ENCODE measurements at regions not wholly inside any gene's neighbourhood (a gene's known extent, or its start where the extent isn't known, plus 50 kb on each side); places are given as distances from the start of the nearest gene placed in this dataset.
"Not testable (repeated sequence)": the region's sequence is repeated elsewhere in the genome, so short reads cannot be mapped to it uniquely, and the experiment has no call there.

DNA sequence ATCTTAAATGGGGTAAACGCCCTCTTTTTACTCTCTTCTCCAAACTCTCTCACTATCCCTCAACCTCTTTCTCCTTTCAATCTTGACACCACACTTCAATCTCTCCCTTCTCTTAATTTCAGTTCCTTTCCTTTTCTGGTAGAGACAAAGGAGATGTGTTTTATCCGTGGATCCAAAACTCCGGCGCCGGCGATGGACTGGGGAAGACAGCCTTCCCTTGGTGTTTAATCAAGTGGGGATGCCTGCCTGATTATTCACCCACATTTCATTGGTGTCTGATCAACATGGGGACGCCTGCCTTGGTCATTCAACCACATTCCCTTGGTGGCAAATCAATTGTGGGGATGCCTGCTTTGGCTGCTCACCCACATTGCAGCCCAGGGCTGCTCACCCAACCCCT is 205.3 kb upstream of the FKBP1C start:
- DNase-seq (ENCODE audit: extremely low spot score, insufficient read length, low read depth); FAIRE-seq: not testable (repeated sequence)

DNA sequence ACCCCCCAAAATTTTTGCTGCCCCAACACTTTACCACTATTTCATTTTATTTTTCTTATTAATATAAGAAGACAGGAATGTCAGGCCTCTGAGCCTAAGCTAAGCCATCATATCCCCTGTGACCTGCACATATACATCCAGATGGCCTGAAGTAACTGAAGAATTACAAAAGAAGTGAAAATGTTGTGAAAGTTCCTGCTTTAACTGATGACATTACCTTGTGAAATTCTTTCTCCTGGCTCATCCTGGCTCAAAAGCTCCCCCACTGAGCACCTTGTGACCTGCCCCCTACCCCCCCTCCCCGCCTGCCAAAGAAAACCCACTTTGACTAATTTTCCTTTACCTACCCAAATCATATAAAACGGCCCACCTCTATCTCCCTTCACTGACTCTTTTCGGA is 200.3 kb upstream of the FKBP1C start:
- not testable (repeated sequence) for FAIRE-seq; DNase-seq (ENCODE audit: extremely low spot score, insufficient read length, low read depth)

DNA sequence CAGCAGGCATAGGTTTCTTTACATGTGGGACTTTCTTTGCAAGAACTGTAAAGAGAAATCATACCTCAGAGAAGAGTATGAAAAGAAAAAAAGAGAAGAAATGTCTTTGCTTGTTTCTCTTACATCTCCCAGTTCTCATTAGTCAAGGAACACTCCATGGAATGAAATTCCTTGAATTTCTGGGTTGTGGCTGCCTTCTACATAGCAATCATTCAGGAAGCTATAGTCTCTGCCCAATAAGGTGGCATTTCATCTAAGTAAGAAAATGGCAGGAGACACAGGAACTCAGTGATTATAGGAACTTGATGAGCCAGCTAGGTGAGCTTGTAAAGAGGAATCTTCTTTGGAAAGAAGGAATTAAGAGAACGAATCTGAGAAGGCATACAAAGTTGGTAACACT is 197.0 kb upstream of the FKBP1C start:
- FAIRE-seq (no peak), DNase-seq (ENCODE audit: extremely low spot score, insufficient read length, low read depth) (no peak)

DNA sequence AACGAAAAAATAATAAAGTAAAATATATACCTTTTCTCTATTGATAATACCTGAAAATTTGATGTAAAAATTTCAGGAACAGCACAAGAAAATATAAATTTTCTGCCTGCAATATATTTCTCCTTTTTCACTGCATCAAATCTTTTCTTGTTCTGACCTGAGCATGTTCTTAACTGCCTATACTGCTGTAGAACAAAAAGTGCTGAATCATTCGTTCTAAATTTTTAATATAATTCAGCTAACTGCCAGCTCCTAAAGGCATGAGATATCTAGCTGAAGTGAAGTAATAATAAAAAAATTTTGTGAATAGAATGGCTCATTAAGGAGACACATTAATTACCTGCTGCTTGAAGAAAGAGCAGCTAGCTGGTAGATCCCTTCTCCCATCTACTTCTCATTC is 188.6 kb upstream of the FKBP1C start:
- FAIRE-seq (no peak), DNase-seq (ENCODE audit: extremely low spot score, insufficient read length, low read depth) (no peak)

DNA sequence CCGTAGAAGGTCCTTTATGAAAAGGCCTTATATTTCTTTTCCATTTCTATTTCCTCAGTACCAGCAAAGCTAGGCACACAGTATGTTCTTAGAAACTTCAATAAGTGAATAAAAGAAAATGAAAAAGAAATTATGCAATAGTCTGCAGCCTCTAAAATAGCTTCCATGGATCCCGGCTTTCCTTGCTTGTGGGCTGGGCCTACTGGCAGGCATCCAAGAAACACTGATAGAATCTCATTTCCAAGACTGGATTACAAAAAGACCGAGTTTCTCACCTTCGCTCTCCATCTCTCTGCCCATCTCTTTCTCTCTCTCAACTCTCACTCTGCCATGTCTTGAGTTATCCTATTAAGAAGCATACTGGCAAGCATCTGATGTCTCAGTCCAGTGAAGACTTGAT is 187.5 kb upstream of the FKBP1C start:
- DNase-seq (ENCODE audit: extremely low spot score, insufficient read length, low read depth) (no peak), FAIRE-seq (no peak)

DNA sequence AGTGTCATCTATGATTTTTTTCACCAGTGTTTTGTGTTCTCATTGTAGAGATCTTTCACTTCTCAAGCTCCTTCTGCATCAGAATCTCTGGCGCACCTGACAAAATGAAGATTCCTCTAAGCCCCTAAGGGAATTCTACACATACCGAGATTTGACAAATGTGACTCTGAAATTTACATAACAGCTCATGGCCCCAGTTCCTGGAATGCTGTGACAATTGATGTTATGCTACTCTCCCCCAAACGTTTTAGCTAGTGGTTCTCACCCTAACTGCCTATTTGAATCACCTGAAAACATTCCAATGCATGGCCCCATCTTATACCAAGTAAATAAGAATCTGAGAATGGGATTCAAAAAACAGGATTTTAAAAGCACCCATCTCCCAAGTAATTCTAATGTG is 162.1 kb upstream of the FKBP1C start:
- DNase-seq (ENCODE audit: extremely low spot score, insufficient read length, low read depth): no peak
- FAIRE-seq: no peak

DNA sequence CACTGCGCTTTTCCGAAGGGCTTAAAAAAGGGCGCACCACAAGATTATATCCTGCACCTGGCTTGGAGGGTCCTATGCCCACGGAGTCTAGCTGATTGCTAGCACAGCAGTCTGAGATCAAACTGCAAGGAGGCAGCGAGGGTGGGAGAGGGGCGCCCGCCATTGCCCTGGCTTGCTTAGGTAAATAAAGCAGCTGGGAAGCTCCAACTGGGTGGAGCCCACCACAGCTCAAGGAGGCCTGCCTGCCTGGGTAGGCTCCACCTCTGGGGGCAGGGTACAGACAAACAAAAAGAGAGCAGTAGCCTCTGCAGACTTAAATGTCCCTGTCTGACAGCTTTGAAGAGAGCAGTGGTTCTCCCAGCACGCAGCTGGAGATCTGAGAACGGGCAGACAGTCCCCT is 158.1 kb upstream of the FKBP1C start:
- FAIRE-seq: not testable (repeated sequence)

DNA sequence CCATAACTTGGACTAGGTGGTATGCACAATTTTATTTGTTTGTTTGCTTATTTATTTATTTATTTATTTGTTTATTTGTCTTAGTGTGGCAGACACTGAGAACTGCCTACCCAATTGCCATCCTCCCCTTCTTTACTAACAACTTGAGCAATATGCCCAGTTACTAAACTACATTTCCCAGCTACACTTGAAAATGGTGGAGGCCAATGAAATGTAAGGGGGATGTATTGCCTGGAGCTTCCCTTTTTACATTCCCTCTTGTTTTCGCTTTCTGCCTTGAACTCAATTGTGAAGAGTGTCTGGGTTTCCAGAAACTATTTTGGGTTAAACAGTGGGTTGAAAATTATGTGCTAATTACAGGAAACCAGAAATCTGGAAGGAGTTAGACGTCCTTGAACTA is 152.7 kb upstream of the FKBP1C start:
- FAIRE-seq (no peak), DNase-seq (ENCODE audit: extremely low spot score, insufficient read length, low read depth) (no peak)

More for the DNA sequence above, 158.1 kb upstream of the FKBP1C start:
- DNase-seq (ENCODE audit: extremely low spot score, insufficient read length, low read depth): not testable (repeated sequence)

DNA sequence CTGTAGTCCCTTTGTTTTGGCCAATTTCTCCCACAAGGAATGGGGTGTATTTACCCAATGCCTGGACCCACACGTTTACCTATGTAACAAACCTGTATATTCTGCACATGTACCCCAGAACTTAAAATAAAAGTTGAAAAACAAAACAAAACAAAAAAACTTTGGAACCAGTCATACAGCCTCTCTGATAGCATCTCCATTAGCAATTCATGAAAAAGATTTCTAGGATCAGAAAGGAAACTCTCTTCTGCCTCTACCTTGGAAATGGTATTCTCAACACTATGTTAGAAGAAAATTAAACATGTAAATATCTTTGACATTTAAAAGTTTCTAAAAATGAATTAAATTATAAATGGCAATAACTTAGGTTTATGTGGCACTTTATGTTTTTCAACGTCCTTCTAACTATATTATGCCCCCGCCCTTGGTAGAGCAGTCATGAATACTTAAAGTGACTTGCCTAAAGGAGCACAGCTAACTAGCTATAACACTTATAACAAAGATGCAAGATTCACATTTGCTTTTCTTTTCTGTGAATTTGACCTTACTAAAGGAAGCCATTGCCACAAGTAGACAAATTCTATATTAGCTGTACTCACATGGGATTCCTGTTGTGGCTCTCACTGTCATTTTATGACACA is 147.5 kb upstream of the FKBP1C start:
- FAIRE-seq (no peak), DNase-seq (ENCODE audit: extremely low spot score, insufficient read length, low read depth) (no peak)

DNA sequence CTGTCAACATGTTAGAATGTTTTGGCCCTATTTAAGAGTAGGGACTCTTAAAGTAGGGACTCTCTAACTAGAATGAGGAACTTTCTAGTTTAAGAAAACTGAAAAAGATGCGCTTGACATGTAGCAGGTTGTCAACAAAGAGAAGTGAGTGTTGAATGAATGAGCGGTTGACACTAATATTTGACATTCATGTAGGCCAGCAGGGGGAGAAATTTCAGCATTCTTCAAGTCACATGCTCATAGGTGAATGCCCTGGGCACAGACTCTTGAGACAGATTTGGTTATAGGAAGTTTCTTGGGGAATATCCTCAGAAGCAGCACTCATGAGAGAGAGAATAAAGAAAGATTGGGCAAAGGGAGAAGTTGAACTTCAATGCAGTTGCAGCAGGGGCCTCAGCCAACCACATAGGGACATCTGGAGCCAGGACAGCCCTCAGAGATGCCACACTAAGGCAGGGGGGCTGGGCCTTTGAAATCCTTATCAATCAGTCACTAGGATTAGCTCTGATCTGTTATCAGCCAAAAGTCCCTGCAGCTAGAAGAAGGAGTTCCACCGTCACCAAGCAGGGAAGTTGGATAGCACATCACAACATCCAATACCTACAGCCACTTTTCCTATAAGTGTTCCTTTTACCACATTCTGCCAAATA is 145.1 kb upstream of the FKBP1C start:
- FAIRE-seq (peak; percentile 38), DNase-seq (ENCODE audit: extremely low spot score, insufficient read length, low read depth) (no peak)

DNA sequence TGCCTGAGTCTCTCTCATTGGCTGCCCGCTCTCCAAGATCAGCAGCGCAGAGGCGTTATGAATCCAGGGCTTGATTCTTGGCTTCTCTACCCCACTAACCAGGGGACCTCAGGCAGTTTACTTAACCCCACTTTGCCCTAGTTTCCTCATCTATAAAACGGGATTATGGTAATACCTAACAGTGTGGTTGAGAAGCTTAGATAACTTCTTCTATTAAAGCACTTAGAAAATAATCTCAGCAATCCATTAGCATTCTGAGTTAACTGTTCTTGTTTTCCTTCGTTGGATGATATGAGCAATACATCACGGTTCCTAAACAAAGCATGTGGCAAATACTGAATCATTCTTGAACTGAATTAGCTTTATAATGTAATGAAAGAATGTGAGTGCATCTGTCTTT is 116.3 kb upstream of the FKBP1C start:
- no peak for DNase-seq (ENCODE audit: extremely low spot score, insufficient read length, low read depth)
- no peak for FAIRE-seq

DNA sequence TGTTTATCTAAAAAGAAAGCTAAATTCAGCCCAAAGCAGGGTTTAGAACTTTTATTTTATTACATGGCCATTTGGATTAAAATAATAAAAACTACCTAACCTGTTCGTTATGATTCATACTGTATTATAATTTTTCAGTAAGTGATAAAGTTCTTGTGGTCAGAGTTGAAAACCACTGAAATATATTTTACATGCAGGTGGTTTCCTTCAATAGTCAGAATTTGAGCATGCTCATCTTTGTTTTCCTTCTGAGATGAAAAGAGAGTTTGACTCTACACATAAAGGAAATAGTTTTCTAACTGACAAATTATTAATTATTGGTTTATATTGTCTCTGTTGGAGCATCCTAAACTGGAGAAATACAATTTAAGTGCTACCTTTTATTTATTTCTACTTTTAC is 114.0 kb upstream of the FKBP1C start:
- peak; percentile 45 for FAIRE-seq
- DNase-seq (ENCODE audit: extremely low spot score, insufficient read length, low read depth): no peak

DNA sequence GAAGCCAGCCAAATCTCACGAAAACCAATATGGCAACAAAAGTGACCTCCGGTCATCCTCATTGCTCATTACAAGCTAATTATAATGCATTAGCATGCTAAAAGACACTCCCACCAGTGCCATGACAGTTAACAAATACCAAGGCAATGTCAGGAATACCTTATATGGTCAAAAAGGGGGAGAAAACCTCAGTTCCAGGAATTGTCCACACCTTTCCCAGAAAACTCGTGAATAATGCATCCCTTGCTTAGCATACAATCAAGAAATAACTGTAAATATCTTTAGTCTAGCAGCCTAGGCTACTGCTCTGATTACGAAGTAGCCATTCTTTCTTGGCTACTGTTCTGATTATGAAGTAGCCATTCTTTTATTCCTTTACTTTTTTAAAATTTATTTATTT is 112.5 kb upstream of the FKBP1C start:
- DNase-seq (ENCODE audit: extremely low spot score, insufficient read length, low read depth) (no peak), FAIRE-seq (no peak)

DNA sequence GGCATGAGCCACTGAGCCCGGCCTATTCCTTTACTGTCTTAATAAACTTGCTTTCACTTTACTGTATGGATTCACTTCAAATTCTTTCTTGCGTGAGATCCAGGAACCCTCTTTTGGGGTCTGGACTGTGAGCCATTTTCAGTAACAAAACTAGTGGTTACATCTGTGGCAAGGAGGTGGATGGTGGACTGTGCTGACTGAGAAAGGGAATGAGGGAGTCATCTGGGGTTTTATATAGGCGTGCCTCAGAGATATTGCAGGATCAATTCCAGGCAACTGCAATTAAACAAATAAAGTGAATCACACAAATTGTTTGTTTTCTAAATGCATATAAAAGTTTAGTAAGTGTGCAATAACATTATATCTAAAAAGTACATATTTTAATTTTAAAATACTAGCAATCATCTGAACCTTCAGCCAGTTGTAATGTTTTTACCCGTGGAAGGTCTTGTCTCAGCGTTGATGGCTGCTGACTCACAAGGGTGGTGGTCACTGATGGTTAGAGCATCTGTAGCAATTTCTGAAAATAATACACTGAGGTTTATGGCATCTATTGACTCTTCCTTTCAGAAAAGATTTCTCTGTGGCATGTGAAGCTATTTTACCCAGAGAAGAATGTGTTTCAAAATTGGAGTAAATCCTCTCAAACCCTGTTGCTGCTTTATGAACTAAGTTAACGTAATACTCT is 111.4 kb upstream of the FKBP1C start:
- DNase-seq (ENCODE audit: extremely low spot score, insufficient read length, low read depth) (no peak), FAIRE-seq (no peak)

DNA sequence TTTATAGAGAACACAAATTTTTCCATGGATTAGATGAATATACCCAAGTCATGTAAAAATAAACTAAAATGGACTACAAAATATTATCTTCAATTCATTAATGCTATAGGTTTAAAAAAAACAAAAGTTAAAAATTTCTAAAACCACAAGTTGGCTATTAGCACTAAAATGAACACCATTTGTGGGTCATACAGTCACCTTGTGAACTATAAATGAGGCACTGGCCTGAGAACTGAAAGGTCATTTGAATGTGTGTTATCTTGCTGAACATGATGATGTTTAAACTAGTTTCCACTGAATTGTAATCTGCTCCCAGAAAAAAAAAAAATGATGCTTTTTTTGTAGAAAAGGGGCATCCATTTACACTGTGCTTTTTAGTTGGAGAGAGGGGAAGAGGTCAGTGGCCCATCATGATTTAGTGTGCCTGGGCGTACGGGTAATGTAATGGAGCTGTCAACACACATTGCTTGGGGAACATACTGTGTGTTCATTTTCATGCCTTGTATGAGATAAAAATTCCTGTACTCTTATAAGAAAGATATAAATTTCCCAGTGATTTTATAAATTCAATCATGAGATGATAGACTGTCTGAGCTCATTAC is 96.6 kb upstream of the FKBP1C start:
- no peak for DNase-seq (ENCODE audit: extremely low spot score, insufficient read length, low read depth)
- FAIRE-seq: peak; percentile 50

DNA sequence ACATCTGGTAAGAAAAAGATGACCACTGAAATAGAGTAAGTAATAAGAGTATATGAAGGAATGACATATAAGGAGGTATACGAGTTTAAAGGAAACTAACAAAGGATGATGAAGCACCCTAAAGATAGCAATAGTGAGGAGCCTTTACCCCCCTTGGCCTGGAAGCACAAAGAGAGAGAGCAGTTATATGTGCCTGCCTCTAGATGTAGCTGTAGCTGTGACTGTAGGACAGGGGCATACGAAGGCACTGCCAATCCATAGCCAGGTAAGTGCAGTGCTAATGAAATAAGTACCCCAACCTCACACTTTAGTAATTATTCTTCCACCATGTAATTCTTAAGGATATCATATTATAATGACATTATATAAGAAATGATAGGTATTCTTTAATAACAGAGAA is 90.1 kb upstream of the FKBP1C start:
- FAIRE-seq (no peak), DNase-seq (ENCODE audit: extremely low spot score, insufficient read length, low read depth) (no peak)

DNA sequence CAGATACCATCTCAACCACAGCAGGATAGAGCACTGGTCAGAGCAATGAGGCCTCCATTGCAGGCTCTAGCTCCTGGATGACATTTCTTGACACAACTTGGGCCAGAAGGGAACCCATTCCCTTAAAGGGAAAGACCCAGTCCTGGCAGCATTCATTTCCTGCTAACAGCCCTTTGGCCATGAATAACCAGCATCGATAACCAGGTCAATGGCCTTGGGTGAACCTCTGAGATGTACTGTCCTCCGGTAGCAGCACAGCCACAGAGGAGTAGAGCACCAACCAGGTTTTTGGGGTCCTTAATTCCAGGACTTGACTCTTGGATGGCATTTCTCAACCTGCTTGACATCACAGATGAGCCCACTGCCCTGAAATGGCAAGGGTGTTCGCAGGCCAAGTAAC is 71.2 kb upstream of the FKBP1C start:
- DNase-seq (ENCODE audit: extremely low spot score, insufficient read length, low read depth) (no peak), FAIRE-seq (no peak)

DNA sequence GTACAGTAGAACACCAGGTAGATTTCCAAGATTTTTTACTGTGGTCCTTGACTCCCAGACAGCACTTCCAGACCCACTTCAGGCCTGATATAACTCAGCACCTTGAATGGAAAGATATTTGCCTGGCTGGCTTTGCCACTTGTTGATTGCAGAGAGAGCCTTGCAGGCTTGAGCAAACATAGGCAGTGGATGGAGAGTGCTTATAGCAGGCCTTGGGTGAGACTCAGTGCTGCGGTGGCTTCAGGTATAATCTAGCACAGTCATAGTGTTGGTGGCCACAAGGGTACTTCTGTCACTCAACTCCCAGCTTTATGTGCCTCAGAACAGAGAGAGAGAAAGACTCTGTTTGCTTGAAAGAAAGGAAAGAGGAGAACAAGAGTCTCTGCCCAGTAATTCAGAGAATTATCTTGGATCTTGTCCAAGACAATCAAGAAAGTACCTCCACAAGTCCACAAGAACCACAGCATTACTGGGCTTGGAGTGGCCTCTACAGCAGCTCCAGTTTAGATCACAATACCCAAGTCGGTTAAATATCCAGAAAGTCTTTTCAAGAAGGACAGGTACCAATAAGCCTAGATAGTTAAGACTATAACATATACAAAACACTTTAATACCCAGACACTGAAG is 70.5 kb upstream of the FKBP1C start:
- DNase-seq (ENCODE audit: extremely low spot score, insufficient read length, low read depth) (no peak), FAIRE-seq (no peak)

DNA sequence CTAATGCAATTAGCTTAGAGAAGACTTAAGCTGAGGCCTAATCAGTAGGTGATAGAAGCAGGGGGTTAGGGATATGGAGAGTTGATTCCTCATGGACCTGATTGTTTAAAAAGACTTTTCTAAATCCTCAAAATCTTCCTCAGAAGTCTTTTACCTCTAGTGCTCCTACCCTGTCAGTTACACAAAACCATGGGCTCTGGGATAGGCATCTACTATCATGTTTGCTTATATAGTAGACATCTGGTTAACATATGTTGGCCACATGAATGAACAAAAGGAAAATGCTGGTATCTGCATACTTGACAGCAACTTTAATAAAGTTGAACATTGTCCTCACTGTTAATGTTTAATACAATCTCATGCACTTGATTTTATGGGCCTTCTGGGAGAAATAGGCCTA is 61.5 kb upstream of the FKBP1C start:
- DNase-seq (ENCODE audit: extremely low spot score, insufficient read length, low read depth) (no peak), FAIRE-seq (no peak)

DNA sequence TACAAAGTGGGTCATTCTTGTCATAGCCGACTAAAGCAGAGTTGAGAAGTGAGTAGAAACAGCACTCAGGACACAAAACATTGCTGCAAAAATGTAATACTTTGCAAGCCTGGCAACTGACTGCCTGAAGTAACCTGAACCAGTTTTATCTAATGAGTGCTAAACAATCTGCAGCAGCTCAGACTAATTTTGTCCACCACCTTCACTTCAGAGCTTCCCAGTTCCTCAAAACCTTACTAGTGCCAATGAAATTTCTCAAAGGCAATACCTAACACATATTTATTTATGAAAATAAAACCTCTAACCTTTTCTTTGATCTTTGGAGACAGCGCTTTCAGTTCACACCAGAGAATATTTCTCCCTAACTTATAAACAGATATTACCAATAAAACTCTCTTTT is 56.7 kb upstream of the FKBP1C start:
- DNase-seq (ENCODE audit: extremely low spot score, insufficient read length, low read depth): no peak
- no peak for FAIRE-seq

All from GM18507 (cell line).